ENCODE measurements at regions not wholly inside any gene's neighbourhood (a gene's known extent, or its start where the extent isn't known, plus 50 kb on each side); places are given as distances from the start of the nearest gene placed in this dataset.
"Not testable (repeated sequence)": the region's sequence is repeated elsewhere in the genome, so short reads cannot be mapped to it uniquely, and the experiment has no call there.

DNA sequence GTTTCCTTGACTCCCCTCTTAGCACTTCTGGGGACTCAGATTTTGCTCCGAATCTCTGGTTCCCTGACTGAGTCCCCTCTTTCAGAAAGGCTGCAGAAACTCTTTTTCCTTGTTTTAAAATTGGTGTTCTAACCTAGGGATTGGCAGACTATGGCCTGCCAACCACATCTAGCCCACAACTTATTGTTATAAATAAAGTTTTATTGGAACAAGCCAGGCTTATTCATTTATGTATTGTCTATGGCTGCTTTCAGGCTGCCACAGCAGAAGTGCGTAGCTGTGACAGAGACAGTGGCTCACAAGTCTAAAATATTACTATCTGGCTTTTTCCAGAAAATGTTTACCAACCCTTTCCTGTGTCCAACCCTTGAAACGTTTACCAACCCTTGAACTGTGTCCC lies 81.7 kb downstream of the IER5 start:
- no peak for DNase-seq (ENCODE audit: low spot score)

DNA sequence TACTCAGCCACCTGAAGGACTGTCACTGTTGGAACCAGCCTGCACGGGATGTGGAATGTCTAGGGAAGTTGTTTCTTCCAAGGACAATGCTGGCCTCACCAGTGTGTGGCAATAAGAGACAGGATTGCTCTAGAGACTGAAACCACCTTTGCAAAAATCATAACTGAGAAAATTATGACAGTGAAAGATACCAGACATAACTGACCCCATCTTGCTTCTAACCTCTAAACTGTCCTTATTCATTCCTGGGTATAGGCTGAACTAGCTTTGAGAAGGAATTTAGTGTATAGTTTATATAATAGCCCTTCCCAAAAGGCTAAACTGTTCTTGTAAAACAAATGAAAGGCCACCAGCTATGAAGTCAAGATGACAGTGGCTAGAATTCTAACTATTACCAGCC lies 83.6 kb downstream of the IER5 start:
- no peak for DNase-seq (ENCODE audit: low spot score)

DNA sequence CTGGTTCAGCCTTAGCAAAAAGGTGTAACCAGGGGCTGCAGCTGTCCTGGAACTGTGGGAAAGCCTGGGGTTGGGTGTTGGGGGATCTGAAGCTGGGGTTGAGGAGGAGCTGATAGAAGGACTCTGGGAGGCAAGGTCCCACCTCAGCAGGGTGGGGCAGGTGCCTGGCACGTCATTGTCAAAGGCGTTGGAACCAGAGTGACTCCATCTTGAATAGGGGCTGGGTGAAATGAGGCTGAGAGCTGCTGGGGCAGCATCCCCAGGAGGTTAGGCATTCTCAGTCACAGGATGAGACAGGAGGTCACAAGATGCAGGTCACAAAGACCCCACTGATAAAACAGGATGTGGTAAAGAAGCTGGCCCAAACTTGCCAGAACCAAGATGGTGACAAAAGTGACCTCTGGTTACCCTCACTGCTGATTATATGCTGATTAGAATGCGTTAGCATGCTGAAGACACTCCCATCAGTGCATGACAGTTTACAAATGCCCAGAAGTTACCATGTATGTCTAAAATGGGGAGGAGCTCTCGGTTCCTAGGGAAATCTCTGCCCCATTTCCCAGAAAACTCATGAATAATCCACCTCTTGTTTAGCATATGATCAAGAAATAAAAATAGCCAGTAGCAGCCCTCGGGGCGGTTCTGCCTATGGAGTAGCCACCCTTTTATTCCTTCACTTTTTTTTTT lies 85.4 kb downstream of the IER5 start:
- DNase-seq (ENCODE audit: low spot score), result peak; percentile 59

DNA sequence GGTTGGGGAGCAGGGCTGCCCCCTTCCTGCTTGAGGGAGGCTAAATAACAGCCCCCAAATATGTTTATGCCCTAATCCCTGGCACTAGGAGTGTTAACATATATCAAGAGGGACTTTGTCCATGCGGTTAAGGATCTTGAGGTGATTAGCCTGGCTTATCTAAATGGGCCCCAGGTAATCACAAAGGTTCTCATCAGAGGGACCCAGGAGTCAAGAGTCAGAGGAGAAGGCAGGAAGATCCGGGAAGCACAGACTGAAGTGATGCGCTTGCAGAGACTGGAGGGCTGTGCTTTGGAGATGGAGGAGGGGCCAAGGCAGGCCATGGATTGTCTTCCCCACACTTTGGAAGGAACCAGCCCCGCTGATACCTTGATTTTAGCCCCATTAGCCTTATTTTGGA lies 86.4 kb downstream of the IER5 start:
- no peak for DNase-seq (ENCODE audit: low spot score)

- peak; percentile 35 for DNase-seq (ENCODE audit: low spot score)
Observed at GRCh38 chr1:181175356-181175910, 86.9 kb downstream of the IER5 start.

GRCh38 chr1:181175955-181176354 lies 87.5 kb downstream of the IER5 start:
- peak; percentile 26 for DNase-seq (ENCODE audit: low spot score)

GRCh38 chr1:181178241-181178879 lies 89.9 kb downstream of the IER5 start:
- DNase-seq (ENCODE audit: low spot score), result peak; percentile 53

- peak; percentile 65 for DNase-seq (ENCODE audit: low spot score)
Observed at GRCh38 chr1:181179279-181179986, 90.9 kb downstream of the IER5 start.

- peak; percentile 62 for DNase-seq (ENCODE audit: low spot score)
Observed at GRCh38 chr1:181179987-181180365, 91.5 kb downstream of the IER5 start.

DNA sequence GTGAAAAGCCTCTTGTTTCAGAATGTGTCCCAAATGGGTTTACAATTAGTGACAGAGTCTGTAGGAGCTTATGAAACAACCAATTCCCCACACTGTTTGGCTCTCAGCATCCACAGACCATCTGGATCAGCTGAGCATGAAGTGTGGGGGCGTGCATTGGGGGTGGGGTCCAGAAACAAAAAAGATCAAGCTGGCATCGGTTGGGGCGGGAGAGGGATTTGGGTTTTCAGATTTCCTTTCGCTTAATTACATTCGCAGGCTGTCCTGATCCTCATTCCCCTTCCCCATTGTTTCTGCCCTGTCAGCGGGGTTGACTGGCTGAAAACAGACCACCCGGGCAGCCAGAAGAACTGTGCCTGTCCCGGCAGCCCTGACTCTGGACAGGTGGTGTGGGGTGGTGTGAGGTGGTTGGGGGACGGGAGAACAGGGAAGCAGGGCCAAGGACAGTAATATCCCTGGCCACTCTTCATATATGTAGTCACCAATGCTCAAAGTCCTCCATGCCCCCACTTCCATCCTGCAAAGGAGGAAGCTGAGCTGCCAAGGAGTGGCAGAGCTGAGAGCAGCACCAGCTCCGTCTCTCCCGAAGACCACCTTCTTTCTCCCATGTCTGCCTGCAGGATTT lies 92.0 kb downstream of the IER5 start:
- DNase-seq (ENCODE audit: low spot score), result peak; percentile 49

DNA sequence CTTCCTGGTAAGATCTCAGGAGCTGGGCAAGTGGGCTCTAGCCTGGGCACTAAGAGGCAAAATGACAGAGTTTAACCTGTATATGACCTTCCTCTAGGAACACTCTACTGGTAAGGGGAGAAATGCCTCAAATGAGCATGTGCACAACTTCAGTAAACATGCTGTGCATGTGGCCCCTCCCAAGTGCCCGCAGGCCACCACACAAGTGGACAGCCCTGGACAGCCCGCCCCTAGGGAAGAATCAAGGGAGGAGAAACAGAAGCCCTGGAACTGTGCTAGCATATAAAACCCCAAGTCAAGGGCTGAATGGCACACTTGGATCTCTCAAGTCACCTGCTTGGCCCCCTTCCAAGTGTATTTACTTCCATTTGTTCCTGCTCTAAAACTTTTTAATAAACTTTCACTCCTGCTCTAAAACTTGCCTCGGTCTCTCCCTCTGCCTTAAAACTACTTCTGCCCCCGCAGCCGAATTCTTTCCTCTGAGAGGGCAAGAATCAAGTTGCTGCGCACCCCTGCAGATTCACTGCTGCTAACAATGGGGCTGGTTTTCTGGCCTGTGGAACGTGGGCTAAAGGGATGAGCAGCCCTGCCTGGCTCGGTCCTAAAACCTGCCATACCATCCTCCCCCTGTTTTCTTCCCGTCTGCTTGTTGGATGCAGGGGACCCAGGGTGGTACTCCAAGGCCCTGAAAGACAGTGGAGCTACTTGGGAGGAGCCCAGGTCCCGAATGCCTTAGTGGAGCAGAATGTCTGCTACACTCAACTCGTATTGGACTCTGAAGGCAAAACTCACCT lies 93.5 kb downstream of the IER5 start:
- DNase-seq (ENCODE audit: low spot score), result peak; percentile 37

GRCh38 chr1:181184621-181185020 lies 96.1 kb downstream of the IER5 start:
- peak; percentile 45 for DNase-seq (ENCODE audit: low spot score)

GRCh38 chr1:181185461-181185860 lies 97.0 kb downstream of the IER5 start:
- DNase-seq (ENCODE audit: low spot score), result peak; percentile 72

- DNase-seq (ENCODE audit: low spot score), result not testable (repeated sequence)
Observed at GRCh38 chr1:181186133-181186532, 97.6 kb downstream of the IER5 start.

DNA sequence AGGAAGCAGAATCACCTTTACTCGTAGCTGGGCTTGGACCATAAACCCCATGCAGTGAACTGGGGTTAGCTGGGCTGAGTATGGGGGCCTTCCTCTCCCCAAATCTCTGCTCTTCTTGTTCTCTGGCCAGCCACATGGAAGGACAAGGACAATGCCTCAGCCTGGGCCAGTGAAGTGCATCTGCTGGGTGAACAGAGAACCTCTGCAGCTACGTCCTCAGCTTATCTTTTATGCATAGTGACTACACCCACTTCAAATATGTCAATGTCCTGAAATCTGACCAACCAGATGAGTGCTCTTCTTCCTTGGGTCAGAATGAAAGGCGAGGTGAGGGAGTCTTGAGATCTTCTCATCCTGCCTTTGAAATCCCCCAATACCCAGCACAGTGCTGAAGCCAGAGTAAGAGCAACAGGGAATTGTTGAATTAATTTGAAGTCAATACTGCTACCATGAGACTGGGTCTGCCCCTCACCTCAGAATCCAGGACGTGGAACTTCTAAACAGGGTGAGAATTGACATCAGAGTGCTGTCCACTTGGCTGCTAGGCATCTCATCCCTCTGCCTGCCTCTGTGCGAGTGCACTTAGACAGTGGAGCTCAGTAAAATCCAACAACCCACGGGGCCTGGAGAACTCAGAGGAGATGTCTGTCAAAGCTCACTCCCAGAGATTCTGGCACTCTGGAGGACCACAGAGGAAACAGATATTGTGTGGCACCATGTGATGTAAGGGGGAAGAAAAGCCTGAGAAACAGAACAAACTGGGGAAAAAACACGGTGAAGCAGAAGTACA lies 99.0 kb downstream of the IER5 start:
- DNase-seq (ENCODE audit: low spot score), result peak; percentile 51

DNA sequence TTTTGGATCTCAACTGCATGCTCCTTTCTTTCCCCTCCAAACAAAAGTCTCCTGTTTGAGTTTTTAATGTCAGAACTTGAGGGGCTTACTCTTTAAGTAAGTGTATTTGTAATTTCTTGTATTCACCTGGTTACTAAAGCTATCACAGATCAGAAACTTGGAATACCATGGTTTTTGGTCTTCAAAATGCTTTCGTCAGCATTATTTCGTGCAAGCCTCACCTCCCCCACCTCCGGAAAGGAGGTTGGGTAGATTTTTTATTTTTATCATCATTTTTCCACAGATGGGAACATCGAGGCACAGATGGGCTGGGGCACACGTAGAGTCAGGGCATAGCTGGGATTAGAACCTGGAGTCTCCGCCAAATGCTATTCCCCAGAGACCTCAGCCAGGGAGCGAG lies 100.7 kb downstream of the IER5 start:
- DNase-seq (ENCODE audit: low spot score), result peak; percentile 35

DNA sequence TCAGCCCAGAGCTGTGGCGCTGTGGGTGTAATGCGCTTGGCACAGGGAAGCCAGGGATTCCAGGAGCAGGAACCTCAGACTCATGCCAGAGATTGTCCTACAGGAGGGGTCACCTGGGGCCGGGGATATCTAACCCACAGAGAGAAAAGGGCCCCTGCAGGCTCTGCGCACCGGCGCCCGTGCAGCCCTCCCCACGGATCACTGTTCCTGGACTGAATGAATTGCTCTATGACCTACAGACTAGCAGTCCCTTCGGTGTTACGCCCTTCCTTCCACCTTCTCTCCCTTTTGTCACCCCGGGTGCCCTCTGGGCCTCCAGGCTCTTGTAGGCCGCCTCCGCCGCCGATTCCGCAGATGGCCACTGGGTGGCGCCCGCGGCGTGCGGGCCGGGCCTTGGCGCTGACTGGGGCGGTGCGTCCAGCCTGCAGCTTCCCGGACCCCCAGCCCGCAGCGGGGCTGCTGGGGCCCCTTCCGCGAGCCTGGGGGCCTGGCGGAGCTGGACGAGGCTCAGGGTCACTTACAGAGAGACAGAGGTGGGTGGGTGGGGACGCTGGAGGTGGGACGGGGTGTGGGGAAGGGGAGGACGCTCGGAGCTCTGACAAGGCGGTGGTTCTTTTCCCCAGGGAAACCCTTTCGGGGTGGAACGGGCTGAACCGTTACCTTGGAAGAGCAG lies 101.3 kb downstream of the IER5 start:
- peak; percentile 89 for DNase-seq (ENCODE audit: low spot score)

DNA sequence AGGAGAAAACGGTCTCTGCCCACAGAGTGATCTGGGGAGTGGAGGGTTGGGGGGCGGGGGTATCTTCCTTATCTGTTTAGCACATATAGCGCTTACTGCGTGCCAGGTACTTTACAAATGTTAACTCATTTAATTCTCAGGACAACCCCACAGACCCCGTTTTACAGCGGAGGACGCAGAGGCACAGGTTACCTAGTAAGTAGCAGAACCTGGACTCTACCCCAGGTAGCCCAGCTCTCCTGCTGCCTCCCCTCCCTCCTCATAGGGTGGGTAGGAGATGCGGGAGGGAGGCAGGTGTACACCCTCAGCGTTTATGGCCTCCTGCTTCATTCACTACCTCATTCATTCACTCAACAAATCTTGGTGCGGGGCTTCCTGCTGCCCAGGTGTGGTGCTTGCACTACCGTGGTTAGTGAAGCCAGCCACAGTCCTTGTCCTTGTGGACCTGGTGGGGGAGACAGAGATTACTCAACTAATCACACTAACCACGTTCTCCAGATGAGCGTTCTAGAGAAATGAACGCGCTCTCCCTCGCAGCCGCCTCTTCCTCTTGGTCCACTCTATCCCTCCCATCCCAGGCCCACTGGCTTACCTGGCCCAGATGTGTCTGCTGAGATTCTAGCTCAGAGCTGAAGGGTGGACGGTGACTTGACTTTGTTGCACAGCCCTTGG lies 102.0 kb downstream of the IER5 start:
- peak; percentile 76 for DNase-seq (ENCODE audit: low spot score)

DNA sequence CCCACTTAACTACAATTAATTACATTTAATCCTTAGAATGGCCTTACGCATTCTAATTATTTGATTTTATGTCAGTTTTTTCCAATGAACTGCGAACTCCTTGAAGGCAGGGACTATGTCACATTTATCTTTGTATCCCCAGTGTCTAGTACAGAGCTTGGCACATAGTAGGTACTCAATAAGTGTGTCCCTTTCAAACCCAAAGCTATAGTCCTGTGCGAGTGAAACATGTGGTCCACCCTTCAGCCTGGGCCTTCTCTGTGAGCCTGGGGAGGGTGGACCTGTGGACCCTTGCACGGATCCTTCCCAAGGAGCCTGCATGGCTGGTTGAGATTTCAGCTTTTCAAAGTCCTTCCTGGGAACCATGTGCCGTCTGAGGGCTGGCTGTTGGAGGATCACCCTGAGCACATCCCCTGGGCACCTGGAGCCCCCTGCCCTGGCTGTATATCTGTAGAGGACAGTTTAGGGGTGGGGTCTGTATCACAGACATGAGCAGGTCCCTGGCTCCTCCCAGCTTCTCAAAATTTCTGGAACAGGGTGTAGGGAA lies 103.1 kb downstream of the IER5 start:
- peak; percentile 75 for DNase-seq (ENCODE audit: low spot score)

Measured in mesenteric fat pad (tissue), 1 donor.